Ovary (tissue), 3 donors: ENCODE measurements at regions not wholly inside any gene's neighbourhood (a gene's known extent, or its start where the extent isn't known, plus 50 kb on each side); places are given as distances from the start of the nearest gene placed in this dataset.

Experiments
- POLR2A ChIP-seq: fragments of 450-650 bp; IDR thresholded peaks from one replicate; pipeline ENCODE4 v1.6.1; 2017; ENCODE audit warnings: antibody characterized with exemption, mild to moderate bottlenecking, moderate library complexity
- TF ChIP-seq, protein P1 (sequence below), 3 donors: fragments of 450-650 bp in 2 of 3; fragments of 200-600 bp in 1 of 3; IDR thresholded peaks; one replicate each; pipeline versions ENCODE4 v1.5.1 to v1.8.0; 2016 to 2022; ENCODE audit warnings: antibody characterized with exemption in 3 of 3, mild to moderate bottlenecking in 1 of 3
- donor health status: DM: no; HTN: no; CAD: no.

DNA sequence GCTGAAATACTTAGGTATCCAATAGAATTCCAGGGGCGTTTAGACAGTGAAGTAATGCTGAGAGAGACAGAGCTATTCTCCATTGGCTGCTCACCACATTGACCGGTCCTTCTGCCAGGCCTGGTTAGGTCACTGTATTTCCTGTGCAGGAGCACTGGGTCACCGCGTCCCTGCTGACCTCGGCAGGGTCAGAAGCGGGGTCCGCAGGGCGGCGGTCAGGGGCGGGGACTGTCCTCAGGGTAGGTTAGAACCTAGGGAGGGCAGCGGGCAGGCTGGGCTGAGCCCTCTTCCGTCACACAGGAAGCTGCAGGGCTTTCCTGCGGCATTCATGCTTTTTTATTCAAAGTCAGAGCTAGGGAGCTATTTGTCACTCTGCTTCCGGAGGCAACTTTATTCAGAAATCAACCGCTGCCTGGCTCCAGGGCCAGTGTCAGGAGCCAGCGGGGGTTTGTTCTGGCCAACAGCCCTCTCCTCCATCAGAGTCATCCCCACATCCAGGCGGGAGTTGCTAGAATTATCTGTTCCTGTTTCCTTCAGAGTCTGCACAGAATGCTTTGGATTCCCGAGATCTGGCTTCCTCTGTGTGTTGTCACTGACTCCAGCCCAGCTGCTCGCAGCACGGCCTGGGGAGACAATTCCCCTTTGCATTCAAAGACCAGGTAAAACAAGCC lies 81.2 kb upstream of the WASF3 start:
- TF ChIP-seq POLR2A: no peak
- TF ChIP-seq, protein P1, sequence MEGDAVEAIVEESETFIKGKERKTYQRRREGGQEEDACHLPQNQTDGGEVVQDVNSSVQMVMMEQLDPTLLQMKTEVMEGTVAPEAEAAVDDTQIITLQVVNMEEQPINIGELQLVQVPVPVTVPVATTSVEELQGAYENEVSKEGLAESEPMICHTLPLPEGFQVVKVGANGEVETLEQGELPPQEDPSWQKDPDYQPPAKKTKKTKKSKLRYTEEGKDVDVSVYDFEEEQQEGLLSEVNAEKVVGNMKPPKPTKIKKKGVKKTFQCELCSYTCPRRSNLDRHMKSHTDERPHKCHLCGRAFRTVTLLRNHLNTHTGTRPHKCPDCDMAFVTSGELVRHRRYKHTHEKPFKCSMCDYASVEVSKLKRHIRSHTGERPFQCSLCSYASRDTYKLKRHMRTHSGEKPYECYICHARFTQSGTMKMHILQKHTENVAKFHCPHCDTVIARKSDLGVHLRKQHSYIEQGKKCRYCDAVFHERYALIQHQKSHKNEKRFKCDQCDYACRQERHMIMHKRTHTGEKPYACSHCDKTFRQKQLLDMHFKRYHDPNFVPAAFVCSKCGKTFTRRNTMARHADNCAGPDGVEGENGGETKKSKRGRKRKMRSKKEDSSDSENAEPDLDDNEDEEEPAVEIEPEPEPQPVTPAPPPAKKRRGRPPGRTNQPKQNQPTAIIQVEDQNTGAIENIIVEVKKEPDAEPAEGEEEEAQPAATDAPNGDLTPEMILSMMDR (IDR thresholded peaks at IDR 0.05): no peak
